GM12864 (cell line): ENCODE measurements at regions not wholly inside any gene's neighbourhood (a gene's known extent, or its start where the extent isn't known, plus 50 kb on each side); places are given as distances from the start of the nearest gene placed in this dataset.

Source experiments
- DNase-seq: peaks from one replicate; pipeline ENCODE4 v3.0.0-alpha.2; 2011; ENCODE audit warnings: low read depth
- H3K4me3 ChIP-seq: 2 replicates; pipeline ENCODE4 v1.5.1; 2011; ENCODE audit warnings: mild to moderate bottlenecking, low read depth, low read length, control low read depth
- TF ChIP-seq, protein P1 (sequence below): IDR thresholded peaks from 2 replicates; pipeline ENCODE4 v1.5.1; 2011; ENCODE audit warnings: low read depth, mild to moderate bottlenecking, moderate library complexity, low read length, control low read depth, inconsistent platforms; ENCODE audit errors: missing control alignments

DNA sequence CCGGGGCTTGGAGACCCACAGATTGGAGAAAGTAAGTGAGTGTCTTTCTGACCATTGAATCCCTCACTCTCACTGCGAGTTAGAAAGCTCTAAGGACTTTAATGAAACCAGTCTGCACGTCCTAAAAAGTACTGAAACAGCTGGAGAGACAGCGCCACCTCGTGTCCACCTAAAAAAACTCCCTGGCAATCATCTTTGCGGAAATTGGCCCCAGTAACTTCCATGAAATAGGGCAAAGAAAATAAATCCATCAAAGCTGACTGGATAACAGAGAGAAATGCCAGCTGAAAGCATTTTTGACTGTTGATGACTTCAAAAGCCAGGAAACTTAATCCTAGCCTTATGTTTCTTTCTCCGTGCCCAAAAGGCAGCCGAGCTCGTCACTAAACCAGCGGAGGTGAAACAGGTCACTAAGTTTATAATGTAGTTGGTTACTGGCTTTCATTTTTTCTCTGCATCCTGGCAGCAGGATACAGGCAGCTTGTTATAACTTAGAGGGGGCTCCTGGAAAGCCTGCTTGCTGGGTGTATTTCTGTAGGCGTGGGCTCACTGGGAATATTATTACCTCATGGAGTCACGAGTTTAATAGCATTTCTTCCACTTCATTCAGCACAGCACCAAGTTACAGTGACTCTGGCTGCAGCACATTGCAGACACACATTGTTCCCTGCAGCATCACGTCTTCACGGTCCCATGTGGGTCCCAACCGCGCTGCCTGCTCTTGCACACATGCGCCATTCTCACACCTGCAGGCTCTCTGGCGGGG, 266.5 kb downstream of the HRH4 start:
- peak; percentile 45 for DNase-seq
- TF ChIP-seq, protein P1, sequence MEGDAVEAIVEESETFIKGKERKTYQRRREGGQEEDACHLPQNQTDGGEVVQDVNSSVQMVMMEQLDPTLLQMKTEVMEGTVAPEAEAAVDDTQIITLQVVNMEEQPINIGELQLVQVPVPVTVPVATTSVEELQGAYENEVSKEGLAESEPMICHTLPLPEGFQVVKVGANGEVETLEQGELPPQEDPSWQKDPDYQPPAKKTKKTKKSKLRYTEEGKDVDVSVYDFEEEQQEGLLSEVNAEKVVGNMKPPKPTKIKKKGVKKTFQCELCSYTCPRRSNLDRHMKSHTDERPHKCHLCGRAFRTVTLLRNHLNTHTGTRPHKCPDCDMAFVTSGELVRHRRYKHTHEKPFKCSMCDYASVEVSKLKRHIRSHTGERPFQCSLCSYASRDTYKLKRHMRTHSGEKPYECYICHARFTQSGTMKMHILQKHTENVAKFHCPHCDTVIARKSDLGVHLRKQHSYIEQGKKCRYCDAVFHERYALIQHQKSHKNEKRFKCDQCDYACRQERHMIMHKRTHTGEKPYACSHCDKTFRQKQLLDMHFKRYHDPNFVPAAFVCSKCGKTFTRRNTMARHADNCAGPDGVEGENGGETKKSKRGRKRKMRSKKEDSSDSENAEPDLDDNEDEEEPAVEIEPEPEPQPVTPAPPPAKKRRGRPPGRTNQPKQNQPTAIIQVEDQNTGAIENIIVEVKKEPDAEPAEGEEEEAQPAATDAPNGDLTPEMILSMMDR, result peak; percentile 80
- no peak overlapping the region for H3K4me3 ChIP-seq

- no peak overlapping the region for H3K4me3 ChIP-seq
- TF ChIP-seq, protein P1, result peak; percentile 17
- DNase-seq, result no peak
Measured at GRCh38 chr18:24727685-24728084, 267.2 kb downstream of the HRH4 start.

DNA sequence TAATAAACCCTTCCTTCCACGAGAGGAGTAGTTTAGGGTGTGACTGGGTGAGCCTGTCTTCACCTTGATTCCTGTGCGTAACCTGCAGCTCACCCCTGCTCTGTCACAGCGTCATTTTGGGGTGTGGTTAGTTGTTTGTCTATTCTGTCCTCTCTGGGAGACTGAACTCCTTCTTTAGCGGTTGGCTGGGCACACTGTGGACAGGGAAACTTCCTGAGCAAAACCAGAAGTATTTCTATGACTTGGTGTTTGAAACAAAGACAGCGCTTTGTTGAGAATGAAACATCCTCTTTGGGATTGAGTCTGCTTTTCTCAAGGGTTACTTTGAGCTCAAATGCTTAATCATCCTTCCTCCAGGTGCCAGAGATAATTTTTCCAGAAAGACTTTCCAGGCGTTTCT, 270.7 kb downstream of the HRH4 start:
- TF ChIP-seq, protein P1, result no peak

DNA sequence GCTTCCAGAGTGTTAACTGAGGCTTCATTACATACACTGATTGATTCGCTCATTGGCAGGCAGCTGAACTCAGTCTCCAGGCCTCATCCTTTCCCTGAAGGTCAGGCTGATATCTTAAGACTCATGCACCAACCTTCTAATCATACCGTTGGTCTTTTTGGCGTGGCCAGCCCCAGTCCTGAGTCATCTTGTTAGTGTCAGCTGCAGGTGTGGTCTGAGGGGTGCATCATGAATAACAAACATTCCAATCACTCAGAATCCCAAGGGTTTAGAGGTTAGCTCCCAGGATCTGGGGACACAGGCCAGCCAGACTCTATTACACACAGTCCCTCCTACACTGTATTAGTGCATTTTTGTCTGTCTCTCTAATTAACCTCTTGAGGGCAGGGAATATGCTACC, 271.5 kb downstream of the HRH4 start:
- no peak for DNase-seq
- TF ChIP-seq, protein P1, result no peak
- no peak overlapping the region for H3K4me3 ChIP-seq

More for the DNA sequence above, 270.7 kb downstream of the HRH4 start:
- no peak overlapping the region for H3K4me3 ChIP-seq
- DNase-seq, result no peak

DNA sequence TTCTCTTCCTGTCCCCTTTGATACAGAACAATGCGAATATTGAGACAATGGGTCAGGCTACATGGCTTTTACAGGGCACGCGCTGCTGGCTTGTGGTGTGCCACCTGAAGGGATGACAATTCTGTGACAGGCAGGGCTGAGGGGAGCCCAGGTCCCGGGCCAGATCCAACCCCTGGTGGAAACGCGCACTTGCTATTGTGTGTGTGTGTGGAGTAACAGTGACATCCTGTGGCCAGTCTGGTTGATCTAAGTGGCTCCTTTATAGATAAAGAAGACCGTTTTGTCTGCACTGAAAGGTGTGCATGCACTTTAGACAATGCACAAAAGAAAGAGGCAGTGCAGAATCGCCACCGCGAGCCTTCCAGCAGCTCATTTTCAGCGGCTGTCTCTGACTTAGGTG, 273.6 kb downstream of the HRH4 start:
- TF ChIP-seq, protein P1, result peak; percentile 17
- H3K4me3 ChIP-seq, result no peak overlapping the region
- no peak for DNase-seq

DNA sequence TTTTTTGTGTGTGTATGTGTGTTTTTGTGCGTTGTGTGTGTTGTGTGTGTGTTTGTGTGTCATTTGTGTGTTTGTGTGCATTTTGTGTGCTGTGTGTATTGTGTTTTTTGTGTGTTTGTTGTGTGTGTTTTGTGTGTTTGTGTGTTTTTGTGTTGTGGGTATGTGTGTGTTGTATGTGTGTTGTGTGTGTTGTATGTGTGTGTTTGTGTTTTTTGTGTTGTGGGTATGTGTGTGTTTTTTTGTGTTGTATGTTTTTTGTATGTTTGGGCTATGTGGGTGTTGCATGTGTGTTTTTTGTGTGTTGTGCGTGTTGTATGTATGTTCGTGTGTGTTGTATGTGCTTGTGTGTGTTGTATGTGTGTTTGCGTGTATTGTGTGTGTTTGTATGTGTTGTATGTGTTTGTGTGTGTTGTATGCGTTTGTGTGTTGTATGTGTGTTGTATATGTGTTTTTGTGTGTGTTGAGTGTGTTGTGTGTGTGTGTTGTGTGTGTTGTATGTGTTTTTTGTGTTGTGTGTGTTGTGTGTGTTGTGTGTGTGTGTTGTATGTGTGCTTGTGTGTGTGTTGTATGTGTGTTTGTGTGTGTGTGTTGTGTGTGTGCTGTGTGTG, 275.3 kb downstream of the HRH4 start:
- TF ChIP-seq, protein P1, result no peak
- H3K4me3 ChIP-seq, result no peak overlapping the region
- no peak for DNase-seq
